Tibial artery (tissue), 4 donors: ENCODE measurements at regions not wholly inside any gene's neighbourhood (a gene's known extent, or its start where the extent isn't known, plus 50 kb on each side); places are given as distances from the start of the nearest gene placed in this dataset.
"Not testable (repeated sequence)": the region's sequence is repeated elsewhere in the genome, so short reads cannot be mapped to it uniquely, and the experiment has no call there.

Experiments
- DNase-seq, 2 donors: peaks; one replicate each; pipeline ENCODE4 v3.0.0-alpha.2; 2019
- H3K27ac ChIP-seq, 2 donors: fragments of 200-600 bp; sonication (generic) in 1 of 2; 1 replicate in 1 of 2; 2 replicates in 1 of 2; pipeline ENCODE4 v1.5.1; 2018 to 2019; ENCODE audit warnings: mild to moderate bottlenecking in 1 of 2
- H3K27me3 ChIP-seq, 2 donors: fragments of 200-600 bp; sonication (generic) in 1 of 2; one replicate each; pipeline versions ENCODE4 v1.5.1 to v1.6.0; 2016 to 2019
- H3K36me3 ChIP-seq, 3 donors: fragments of 200-600 bp; sonication (generic) in 2 of 3; one replicate each; pipeline ENCODE4 v1.5.1; 2016 to 2019; ENCODE audit warnings: mild to moderate bottlenecking in 2 of 3
- H3K4me1 ChIP-seq, 4 donors: fragments of 200-600 bp; sonication (generic) in 2 of 4; 1 replicate in 3 of 4; 2 replicates in 1 of 4; pipeline ENCODE4 v1.5.1; 2016 to 2019
- H3K4me3 ChIP-seq, 2 donors: fragments of 200-600 bp; sonication (generic) in 1 of 2; 1 replicate in 1 of 2; 2 replicates in 1 of 2; pipeline ENCODE4 v1.5.1; 2018 to 2019; ENCODE audit warnings: mild to moderate bottlenecking in 2 of 2
- H3K9me3 ChIP-seq, 3 donors: fragments of 200-600 bp; sonication (generic) in 1 of 3; one replicate each; pipeline ENCODE4 v1.5.1; 2016 to 2019
- intact Hi-C: fragments of 100-400 bp; cut with DNase I; formaldehyde crosslinking; loops from one replicate; pipeline ENCODE4 v1.15.0; 2023; ENCODE audit warnings: low total_unique reads
- TF ChIP-seq, protein P1 (sequence below), 2 experiments: fragments of 200-600 bp in 1 of 2; fragments of 450-650 bp in 1 of 2; IDR thresholded peaks; one replicate each; pipeline ENCODE4 v1.5.1; 2017 to 2019; ENCODE audit warnings: antibody characterized with exemption in 2 of 2, mild to moderate bottlenecking in 1 of 2, moderate library complexity in 1 of 2

DNA sequence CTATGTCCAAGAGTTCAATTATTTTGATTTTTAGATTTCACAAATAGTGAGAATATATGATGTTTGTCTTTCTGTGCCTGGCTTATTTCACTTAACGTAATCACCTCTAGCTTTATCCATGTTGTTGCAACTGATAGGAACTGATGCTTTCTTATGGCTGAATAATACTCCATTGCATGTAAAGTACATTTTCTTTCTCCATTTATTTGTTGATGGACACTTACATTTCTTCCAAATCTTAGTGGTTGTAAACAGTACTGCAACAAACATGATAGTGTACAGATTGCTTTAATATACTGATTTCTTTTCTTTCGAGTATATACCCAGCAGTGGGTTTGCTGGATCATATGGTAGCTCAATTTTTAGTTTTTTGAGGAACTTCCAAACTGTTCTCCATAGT, 600.6 kb upstream of the SEMA6D start:
- no peaks in the 10 kb centered on the region for H3K4me1 ChIP-seq
- TF ChIP-seq, protein P1, sequence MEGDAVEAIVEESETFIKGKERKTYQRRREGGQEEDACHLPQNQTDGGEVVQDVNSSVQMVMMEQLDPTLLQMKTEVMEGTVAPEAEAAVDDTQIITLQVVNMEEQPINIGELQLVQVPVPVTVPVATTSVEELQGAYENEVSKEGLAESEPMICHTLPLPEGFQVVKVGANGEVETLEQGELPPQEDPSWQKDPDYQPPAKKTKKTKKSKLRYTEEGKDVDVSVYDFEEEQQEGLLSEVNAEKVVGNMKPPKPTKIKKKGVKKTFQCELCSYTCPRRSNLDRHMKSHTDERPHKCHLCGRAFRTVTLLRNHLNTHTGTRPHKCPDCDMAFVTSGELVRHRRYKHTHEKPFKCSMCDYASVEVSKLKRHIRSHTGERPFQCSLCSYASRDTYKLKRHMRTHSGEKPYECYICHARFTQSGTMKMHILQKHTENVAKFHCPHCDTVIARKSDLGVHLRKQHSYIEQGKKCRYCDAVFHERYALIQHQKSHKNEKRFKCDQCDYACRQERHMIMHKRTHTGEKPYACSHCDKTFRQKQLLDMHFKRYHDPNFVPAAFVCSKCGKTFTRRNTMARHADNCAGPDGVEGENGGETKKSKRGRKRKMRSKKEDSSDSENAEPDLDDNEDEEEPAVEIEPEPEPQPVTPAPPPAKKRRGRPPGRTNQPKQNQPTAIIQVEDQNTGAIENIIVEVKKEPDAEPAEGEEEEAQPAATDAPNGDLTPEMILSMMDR (IDR thresholded peaks at IDR 0.05) = no peak
- no peaks in the 10 kb centered on the region for H3K9me3 ChIP-seq
- intact Hi-C loops = no loop called here
- H3K36me3 ChIP-seq = no peaks in the 10 kb centered on the region
- no peak overlapping the region for H3K4me3 ChIP-seq
- no peaks in the 10 kb centered on the region for H3K27me3 ChIP-seq
- DNase-seq = no peak
- no peak overlapping the region for H3K27ac ChIP-seq

DNA sequence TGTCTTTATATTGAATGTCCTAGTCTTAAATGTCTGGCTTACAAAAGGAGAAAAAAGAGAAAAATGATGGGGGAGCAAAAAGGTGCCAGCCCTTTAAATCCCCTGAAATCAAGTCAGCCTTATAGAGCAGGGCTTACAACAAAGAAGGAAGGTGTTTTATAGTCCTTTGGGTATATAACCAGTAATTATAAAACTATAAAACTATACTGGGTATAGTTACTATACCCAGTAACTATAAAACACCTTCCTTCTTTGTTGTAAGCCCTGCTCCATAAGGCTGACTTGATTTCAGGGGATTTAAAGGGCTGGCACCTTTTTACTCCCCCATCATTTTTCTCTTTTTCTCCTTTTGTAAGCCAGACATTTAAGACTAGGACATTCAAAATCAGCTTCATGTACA, 598.0 kb upstream of the SEMA6D start:
- Histone ChIP-seq H3K4me1 (no peaks in the 10 kb centered on the region), H3K36me3 (no peaks in the 10 kb centered on the region), H3K9me3 (no peaks in the 10 kb centered on the region), H3K4me3 (no peak overlapping the region), H3K27ac (no peak overlapping the region), H3K27me3 (no peaks in the 10 kb centered on the region)
- intact Hi-C loops = no loop called here
- TF ChIP-seq, protein P1 (IDR thresholded peaks at IDR 0.05) = no peak
- no peak for DNase-seq

DNA sequence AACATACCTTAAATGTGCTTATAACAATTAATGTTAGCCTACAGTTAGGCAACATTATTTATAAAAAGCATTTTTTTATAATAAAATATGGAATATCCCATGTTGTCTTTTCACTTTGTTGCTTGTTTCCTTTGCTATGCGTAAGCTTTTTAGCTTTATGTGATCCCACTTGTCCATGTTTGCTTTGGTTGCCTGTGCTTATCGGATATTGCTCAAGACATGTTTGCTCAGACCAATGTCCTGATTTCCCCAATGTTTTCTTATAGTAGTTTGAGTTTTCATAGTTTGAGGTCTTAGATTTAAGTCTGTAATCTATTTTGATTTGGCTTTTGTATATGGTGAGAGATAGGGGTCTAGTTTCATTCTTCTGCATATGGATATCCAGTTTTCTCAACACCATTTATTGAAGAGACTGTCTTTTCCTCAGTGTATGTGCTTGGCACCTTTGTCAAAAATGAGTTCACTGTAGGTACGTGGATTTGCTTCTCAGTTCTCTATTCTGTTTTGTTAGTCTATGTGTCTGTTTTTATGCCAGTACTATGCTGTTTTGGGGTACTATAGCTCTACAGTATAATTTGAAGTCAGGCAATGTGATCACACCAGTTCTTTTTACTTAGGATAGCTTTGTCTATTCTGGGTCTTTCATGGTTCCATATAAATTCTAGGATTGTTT, 592.7 kb upstream of the SEMA6D start:
- Histone ChIP-seq H3K4me3 (no peak overlapping the region), H3K4me1 (no peaks in the 10 kb centered on the region), H3K9me3 (no peaks in the 10 kb centered on the region), H3K36me3 (no peaks in the 10 kb centered on the region), H3K27ac (no peak overlapping the region), H3K27me3 (no peaks in the 10 kb centered on the region)
- DNase-seq = no peak
- intact Hi-C loops = no loop called here
- TF ChIP-seq, protein P1 (IDR thresholded peaks at IDR 0.05) = no peak

DNA sequence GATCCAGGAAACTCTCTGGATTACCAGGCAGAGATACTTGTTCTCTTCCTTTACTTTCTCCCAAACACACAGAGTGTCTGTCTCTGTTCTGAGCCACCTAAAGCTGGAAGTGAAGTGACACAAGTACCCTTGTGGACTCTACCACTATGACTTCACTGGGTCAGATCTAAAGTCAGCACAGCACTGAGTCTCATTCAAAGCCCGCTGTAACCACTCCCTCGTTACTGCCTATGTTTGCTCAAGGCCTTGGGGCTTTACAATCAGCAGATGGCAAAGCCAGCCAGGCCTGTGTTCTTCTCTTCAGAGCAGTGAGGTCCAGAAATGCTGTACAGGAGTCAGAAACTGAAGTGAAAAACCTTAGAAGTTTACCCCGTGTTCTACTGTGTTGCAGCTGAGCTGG, 588.3 kb upstream of the SEMA6D start:
- Histone ChIP-seq H3K4me3 (no peak overlapping the region), H3K4me1 (no peaks in the 10 kb centered on the region), H3K27me3 (no peaks in the 10 kb centered on the region), H3K27ac (no peak overlapping the region), H3K36me3 (no peaks in the 10 kb centered on the region), H3K9me3 (peaks cover 0 to 7% (median 0%) of the 10 kb centered on the region in 3 donors)
- TF ChIP-seq, protein P1 (IDR thresholded peaks at IDR 0.05) = no peak
- intact Hi-C loops = no loop called here
- no peak for DNase-seq

DNA sequence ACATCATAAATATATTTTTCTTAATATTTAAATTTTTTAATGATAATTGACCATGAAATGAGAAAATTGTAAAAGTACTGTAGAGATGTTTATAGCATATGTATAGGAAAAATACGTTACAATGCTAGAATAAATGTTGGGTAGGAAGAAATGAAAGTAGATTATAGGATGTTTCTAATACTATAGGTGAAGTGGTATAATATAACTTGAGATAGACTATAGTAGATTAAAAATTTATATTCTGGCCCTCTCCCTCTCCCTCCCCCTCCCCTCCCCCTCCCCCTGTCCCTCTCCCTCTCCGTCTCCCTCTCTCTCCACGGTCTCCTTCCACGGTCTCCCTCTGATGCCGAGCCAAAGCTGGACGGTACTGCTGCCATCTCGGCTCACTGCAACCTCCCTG, 585.9 kb upstream of the SEMA6D start:
- H3K36me3 ChIP-seq, H3K27ac ChIP-seq, DNase-seq, H3K9me3 ChIP-seq, H3K4me1 ChIP-seq, intact Hi-C loops, H3K27me3 ChIP-seq, H3K4me3 ChIP-seq: not testable (repeated sequence)

DNA sequence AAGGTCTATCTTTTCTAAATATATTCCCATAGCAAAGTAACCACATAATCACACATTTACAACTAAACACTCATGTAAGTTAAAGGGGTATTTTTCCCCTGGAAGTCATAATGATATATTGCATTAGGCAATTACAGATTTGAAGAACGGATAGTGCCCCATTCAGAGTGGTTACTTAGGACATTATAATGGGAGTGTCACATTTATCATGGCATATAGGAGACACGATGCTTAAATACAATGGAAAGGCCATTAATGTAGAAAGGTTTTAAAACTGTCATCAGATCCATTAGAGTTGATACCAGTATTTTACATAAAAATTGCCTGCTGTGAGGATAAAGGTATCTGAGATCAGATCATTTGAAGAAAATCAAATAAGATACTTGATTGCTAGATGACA, 582.0 kb upstream of the SEMA6D start:
- no peaks in the 10 kb centered on the region for H3K4me1 ChIP-seq
- TF ChIP-seq, protein P1 (IDR thresholded peaks at IDR 0.05) = no peak
- H3K27ac ChIP-seq = no peak overlapping the region
- intact Hi-C loops = no loop called here
- H3K27me3 ChIP-seq = no peaks in the 10 kb centered on the region
- no peak for DNase-seq
- no peak overlapping the region for H3K4me3 ChIP-seq
- no peaks in the 10 kb centered on the region for H3K36me3 ChIP-seq
- H3K9me3 ChIP-seq = peaks cover 0 to 2% (median 0%) of the 10 kb centered on the region in 3 donors
